ENCODE measurements at regions not wholly inside any gene's neighbourhood (a gene's known extent, or its start where the extent isn't known, plus 50 kb on each side); places are given as distances from the start of the nearest gene placed in this dataset.

GRCh38 chr5:4983701-4984100 is 156.4 kb upstream of the ADAMTS16 start:
- TF ChIP-seq CTCF (IDR thresholded peaks at IDR 0.05; ENCODE audit: insufficient read depth, low read depth, low read length) (no peak), EZH2 (IDR thresholded peaks at IDR 0.05; ENCODE audit: insufficient read depth, low read length) (no peak)
